ENCODE measurements at regions not wholly inside any gene's neighbourhood (a gene's known extent, or its start where the extent isn't known, plus 50 kb on each side); places are given as distances from the start of the nearest gene placed in this dataset.

GRCh38 chr1:164347980-164348379 lies 211.0 kb upstream of the PBX1 start:
- no peak for TF ChIP-seq CTCF (IDR thresholded peaks at IDR 0.05)
- no peak for TF ChIP-seq TCF7L2 (IDR thresholded peaks at IDR 0.05; ENCODE audit: low read depth, low read length)
